MCF 10A (cell line): ENCODE measurements at regions not wholly inside any gene's neighbourhood (a gene's known extent, or its start where the extent isn't known, plus 50 kb on each side); places are given as distances from the start of the nearest gene placed in this dataset.
A peak's percentile ranks its signal among the peaks of the same experiment; 100 is the strongest.

Source experiments
- BruUV-seq: library from RNA; stranded (reverse); fragments of 400-500 nt; replicated peaks from 2 replicates; lab custom pipeline; 2021; lab: Mats Ljungman, UMichigan
- CTCF ChIA-PET: fragments of 300-600 bp; sonication (Branson Sonifier 250); formaldehyde crosslinking; extraction: SDS; loops from one replicate; lab custom pipeline; 2021; ENCODE audit warnings: antibody characterized with exemption, inconsistent platforms; lab: Yijun Ruan, JAX
- POLR2A ChIA-PET: fragments of 300-600, 350-650 bp; sonication (Branson Sonifier 250); formaldehyde crosslinking; extraction: SDS; loops from one replicate; lab custom pipeline; 2020; ENCODE audit warnings: antibody characterized with exemption, inconsistent platforms; lab: Yijun Ruan, JAX
- DNase-seq: peaks from one replicate; pipeline ENCODE4 v3.0.0-alpha.2; 2018; ENCODE audit not compliant: unreplicated experiment
- H3K27ac Mint-ChIP-seq: one replicate; pipeline ENCODE4 v1.8.0; 2022; ENCODE audit warnings: mild to moderate bottlenecking, low read depth, mixed read lengths; ENCODE audit not compliant: unreplicated experiment
- H3K27me3 Mint-ChIP-seq: one replicate; pipeline ENCODE4 v1.8.0; 2022; ENCODE audit warnings: mixed read lengths; ENCODE audit not compliant: insufficient read depth, unreplicated experiment
- H3K36me3 Mint-ChIP-seq: one replicate; pipeline ENCODE4 v1.8.0; 2022; ENCODE audit warnings: mild to moderate bottlenecking, moderate library complexity, mixed read lengths; ENCODE audit not compliant: insufficient read depth, unreplicated experiment
- H3K4me1 Mint-ChIP-seq: one replicate; pipeline ENCODE4 v1.8.0; 2022; ENCODE audit warnings: mixed read lengths; ENCODE audit not compliant: insufficient read depth, unreplicated experiment
- H3K4me3 Mint-ChIP-seq: one replicate; pipeline ENCODE4 v1.8.0; 2022; ENCODE audit warnings: mild to moderate bottlenecking, moderate library complexity, mixed read lengths; ENCODE audit not compliant: unreplicated experiment
- H3K9me3 Mint-ChIP-seq: one replicate; pipeline ENCODE4 v1.8.0; 2022; ENCODE audit warnings: mixed read lengths; ENCODE audit not compliant: unreplicated experiment
- intact Hi-C: fragments of 100-400 bp; cut with micrococcal nuclease; formaldehyde crosslinking; loops from 2 replicates; pipeline ENCODE4 v1.14.1; 2022
- TF ChIP-seq, protein P1 (sequence below): fragments of 200-600 bp; IDR thresholded peaks from one replicate; pipeline ENCODE4 v1.8.0; 2022; ENCODE audit warnings: antibody characterized with exemption, mild to moderate bottlenecking; ENCODE audit not compliant: unreplicated experiment

GRCh38 chr4:112889619-112890527, 159.6 kb upstream of the ANK2 start:
- no peaks in the 10 kb centered on the region for H3K9me3 Mint-ChIP-seq
- intact Hi-C loops = no loop called here
- H3K27me3 Mint-ChIP-seq = no peaks in the 10 kb centered on the region
- TF ChIP-seq, protein P1, sequence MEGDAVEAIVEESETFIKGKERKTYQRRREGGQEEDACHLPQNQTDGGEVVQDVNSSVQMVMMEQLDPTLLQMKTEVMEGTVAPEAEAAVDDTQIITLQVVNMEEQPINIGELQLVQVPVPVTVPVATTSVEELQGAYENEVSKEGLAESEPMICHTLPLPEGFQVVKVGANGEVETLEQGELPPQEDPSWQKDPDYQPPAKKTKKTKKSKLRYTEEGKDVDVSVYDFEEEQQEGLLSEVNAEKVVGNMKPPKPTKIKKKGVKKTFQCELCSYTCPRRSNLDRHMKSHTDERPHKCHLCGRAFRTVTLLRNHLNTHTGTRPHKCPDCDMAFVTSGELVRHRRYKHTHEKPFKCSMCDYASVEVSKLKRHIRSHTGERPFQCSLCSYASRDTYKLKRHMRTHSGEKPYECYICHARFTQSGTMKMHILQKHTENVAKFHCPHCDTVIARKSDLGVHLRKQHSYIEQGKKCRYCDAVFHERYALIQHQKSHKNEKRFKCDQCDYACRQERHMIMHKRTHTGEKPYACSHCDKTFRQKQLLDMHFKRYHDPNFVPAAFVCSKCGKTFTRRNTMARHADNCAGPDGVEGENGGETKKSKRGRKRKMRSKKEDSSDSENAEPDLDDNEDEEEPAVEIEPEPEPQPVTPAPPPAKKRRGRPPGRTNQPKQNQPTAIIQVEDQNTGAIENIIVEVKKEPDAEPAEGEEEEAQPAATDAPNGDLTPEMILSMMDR = no peak
- POLR2A ChIA-PET = interaction anchor here (0.6 to 2.2 kb wide), 8 partner anchors 10 to 252 kb away, joined by 3 to 10 read pairs (median 4); partner anchors contain the start of gene LARP7
- CTCF ChIA-PET = interaction anchor here (0.7 to 1.7 kb wide), 6 partner anchors 11 to 125 kb away, joined by 3 to 9 read pairs (median 3); no protein-coding TSS in a partner anchor
- peak; percentile 85 for DNase-seq
- H3K27ac Mint-ChIP-seq = no peak overlapping the region
- H3K4me3 Mint-ChIP-seq = peak overlapping the region; percentile 50
- no TSS peak for BruUV-seq
- H3K36me3 Mint-ChIP-seq = no peaks in the 10 kb centered on the region
- peaks cover 14% of the 10 kb centered on the region for H3K4me1 Mint-ChIP-seq

GRCh38 chr4:112894480-112894879, 155.0 kb upstream of the ANK2 start:
- DNase-seq = no peak
- ChIA-PET CTCF (interaction anchor here (0.9 to 2.2 kb wide), 3 partner anchors 16 to 41 kb away, joined by 3 to 9 read pairs (median 4); no protein-coding TSS in a partner anchor), POLR2A (no interaction called here)
- H3K27ac Mint-ChIP-seq = no peak overlapping the region
- H3K27me3 Mint-ChIP-seq = no peaks in the 10 kb centered on the region
- no peaks in the 10 kb centered on the region for H3K36me3 Mint-ChIP-seq
- no peaks in the 10 kb centered on the region for H3K9me3 Mint-ChIP-seq
- TF ChIP-seq, protein P1 = no peak
- no TSS peak for BruUV-seq
- H3K4me3 Mint-ChIP-seq = no peak overlapping the region
- intact Hi-C loops = no loop called here
- H3K4me1 Mint-ChIP-seq = peaks cover 7% of the 10 kb centered on the region

GRCh38 chr4:112894951-112895350, 154.5 kb upstream of the ANK2 start:
- Mint-ChIP-seq H3K4me1 (peaks cover 2% of the 10 kb centered on the region), H3K27me3 (no peaks in the 10 kb centered on the region), H3K27ac (no peak overlapping the region), H3K4me3 (no peak overlapping the region), H3K36me3 (no peaks in the 10 kb centered on the region), H3K9me3 (no peaks in the 10 kb centered on the region)
- intact Hi-C loops = no loop called here
- CTCF ChIA-PET = interaction anchor here (1.1 kb wide), 1 partner anchor 16 kb away, joined by 4 read pairs; no protein-coding TSS in a partner anchor
- BruUV-seq = no TSS peak
- no peak for DNase-seq
- TF ChIP-seq, protein P1 = no peak
- POLR2A ChIA-PET = no interaction called here

DNA sequence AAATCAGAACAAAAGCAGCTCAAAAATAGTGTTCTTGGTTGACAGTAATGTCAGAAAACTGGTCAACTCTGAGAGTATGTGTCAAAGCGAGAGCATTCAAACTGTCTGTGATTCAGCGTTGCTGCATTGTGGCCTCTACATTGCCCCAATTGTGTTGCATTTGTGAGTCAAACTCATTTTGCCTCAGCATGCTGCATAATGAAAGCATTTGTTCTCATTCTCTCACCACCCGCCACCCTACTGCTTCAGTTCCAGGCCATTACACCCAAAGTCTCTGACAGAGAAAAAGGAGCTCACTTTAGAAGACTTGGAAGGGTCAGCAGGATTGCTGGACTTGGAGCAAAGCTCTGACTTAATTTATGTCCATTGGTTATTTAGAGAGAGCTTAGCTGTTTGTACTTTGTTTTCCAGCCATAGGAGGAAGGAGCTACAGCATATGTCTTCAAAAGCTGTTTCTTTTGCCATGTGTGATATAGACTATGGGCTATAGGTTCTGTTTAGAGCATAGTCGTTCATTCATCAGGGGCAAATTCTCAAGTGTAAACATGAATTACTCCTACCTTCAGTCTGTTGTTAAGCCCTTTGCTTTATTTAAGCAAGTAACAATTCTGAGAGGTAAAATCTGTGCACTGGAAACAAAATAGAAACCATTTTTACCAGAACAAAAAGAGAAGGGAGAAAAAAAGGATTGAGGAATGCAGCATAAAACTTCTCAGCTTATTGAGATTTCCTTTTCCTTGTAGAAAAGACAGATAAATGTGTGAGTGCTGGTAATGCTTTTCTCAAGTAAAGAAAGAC, 153.4 kb upstream of the ANK2 start:
- Mint-ChIP-seq H3K4me1 (no peaks in the 10 kb centered on the region), H3K27ac (no peak overlapping the region), H3K27me3 (no peaks in the 10 kb centered on the region), H3K36me3 (no peaks in the 10 kb centered on the region), H3K9me3 (no peaks in the 10 kb centered on the region), H3K4me3 (no peak overlapping the region)
- BruUV-seq = no TSS peak
- TF ChIP-seq, protein P1 = no peak
- ChIA-PET CTCF (interaction anchor here (0.7 to 0.8 kb wide), 2 partner anchors 31 to 40 kb away, joined by 3 read pairs; no protein-coding TSS in a partner anchor), POLR2A (interaction anchor here (0.7 to 1.1 kb wide), 2 partner anchors 35 to 38 kb away, joined by 3 read pairs; no protein-coding TSS in a partner anchor)
- DNase-seq = no peak
- intact Hi-C loops = no loop called here
